Peyer's patch (tissue), 4 donors: ENCODE measurements at regions not wholly inside any gene's neighbourhood (a gene's known extent, or its start where the extent isn't known, plus 50 kb on each side); places are given as distances from the start of the nearest gene placed in this dataset.

ENCODE experiments used
- DNase-seq, 3 donors: peaks; one replicate each; pipeline ENCODE4 v3.0.0-alpha.2; 2017 to 2019
- H3K27ac ChIP-seq, 4 donors: fragments of 200-600 bp; sonication (generic); one replicate each; pipeline ENCODE4 v1.5.1; 2016 to 2019
- H3K27me3 ChIP-seq, 2 donors: fragments of 200-600 bp; sonication (generic); one replicate each; pipeline ENCODE4 v1.5.1; 2019
- H3K36me3 ChIP-seq, 3 donors: fragments of 200-600 bp; sonication (generic); one replicate each; pipeline ENCODE4 v1.5.1; 2016 to 2019
- H3K4me1 ChIP-seq, 4 donors: fragments of 200-600 bp; sonication (generic); one replicate each; pipeline ENCODE4 v1.5.1; 2016 to 2019
- H3K4me3 ChIP-seq, 4 donors: fragments of 200-600 bp; sonication (generic); 1 replicate in 3 of 4; 2 replicates in 1 of 4; pipeline ENCODE4 v1.5.1; 2016 to 2019; ENCODE audit warnings: mild to moderate bottlenecking in 1 of 4
- H3K9me3 ChIP-seq, 4 donors: fragments of 200-600 bp; sonication (generic); one replicate each; pipeline ENCODE4 v1.5.1; 2016 to 2019; ENCODE audit warnings: mild to moderate bottlenecking in 1 of 4
- POLR2A ChIP-seq, 2 donors: fragments of 450-650 bp; IDR thresholded peaks; one replicate each; pipeline ENCODE4 v1.5.1; 2017; ENCODE audit warnings: antibody characterized with exemption in 2 of 2, mild to moderate bottlenecking in 2 of 2, moderate library complexity in 2 of 2
- TF ChIP-seq, protein P1 (sequence below), 6 experiments: fragments of 450-650 bp in 4 of 6; fragments of 200-600 bp in 2 of 6; sonication (generic) in 1 of 6; IDR thresholded peaks; one replicate each; pipeline ENCODE4 v1.5.1; 2017 to 2019; ENCODE audit warnings: antibody characterized with exemption in 6 of 6, mild to moderate bottlenecking in 3 of 6, moderate library complexity in 1 of 6

DNA sequence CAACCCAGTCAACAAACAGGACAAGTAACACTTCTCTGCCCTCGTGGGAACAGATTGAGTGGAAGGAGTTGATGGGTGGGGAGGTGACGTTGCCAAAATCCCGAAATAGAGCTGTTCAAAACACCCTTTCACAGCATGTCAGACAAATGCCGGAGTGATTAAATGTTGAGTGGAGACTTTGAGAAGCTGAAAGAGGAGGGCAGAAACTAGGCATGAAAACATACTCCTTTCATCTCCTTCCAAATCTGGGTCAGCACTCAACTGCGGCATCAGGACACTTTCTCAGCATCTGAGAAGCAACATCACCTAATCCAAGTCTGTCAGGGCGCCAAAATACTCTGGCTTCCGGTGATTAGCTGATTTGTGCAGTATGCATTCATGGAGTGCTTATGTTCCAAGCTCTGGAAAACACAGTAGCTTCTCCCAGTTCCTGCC is 51.5 kb upstream of the MRI1 start:
- TF ChIP-seq, protein P1, sequence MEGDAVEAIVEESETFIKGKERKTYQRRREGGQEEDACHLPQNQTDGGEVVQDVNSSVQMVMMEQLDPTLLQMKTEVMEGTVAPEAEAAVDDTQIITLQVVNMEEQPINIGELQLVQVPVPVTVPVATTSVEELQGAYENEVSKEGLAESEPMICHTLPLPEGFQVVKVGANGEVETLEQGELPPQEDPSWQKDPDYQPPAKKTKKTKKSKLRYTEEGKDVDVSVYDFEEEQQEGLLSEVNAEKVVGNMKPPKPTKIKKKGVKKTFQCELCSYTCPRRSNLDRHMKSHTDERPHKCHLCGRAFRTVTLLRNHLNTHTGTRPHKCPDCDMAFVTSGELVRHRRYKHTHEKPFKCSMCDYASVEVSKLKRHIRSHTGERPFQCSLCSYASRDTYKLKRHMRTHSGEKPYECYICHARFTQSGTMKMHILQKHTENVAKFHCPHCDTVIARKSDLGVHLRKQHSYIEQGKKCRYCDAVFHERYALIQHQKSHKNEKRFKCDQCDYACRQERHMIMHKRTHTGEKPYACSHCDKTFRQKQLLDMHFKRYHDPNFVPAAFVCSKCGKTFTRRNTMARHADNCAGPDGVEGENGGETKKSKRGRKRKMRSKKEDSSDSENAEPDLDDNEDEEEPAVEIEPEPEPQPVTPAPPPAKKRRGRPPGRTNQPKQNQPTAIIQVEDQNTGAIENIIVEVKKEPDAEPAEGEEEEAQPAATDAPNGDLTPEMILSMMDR (IDR thresholded peaks at IDR 0.05) = no peak
- no peak for TF ChIP-seq POLR2A (IDR thresholded peaks at IDR 0.05)
- H3K9me3 ChIP-seq = no peaks in the 10 kb centered on the region
- H3K36me3 ChIP-seq = no peaks in the 10 kb centered on the region
- no peaks in the 10 kb centered on the region for H3K27me3 ChIP-seq
- peaks cover 0 to 3% (median 0%) of the 10 kb centered on the region in 4 donors for H3K4me1 ChIP-seq
- no peak overlapping the region for H3K4me3 ChIP-seq
- H3K27ac ChIP-seq = no peak overlapping the region
- no peak for DNase-seq

DNA sequence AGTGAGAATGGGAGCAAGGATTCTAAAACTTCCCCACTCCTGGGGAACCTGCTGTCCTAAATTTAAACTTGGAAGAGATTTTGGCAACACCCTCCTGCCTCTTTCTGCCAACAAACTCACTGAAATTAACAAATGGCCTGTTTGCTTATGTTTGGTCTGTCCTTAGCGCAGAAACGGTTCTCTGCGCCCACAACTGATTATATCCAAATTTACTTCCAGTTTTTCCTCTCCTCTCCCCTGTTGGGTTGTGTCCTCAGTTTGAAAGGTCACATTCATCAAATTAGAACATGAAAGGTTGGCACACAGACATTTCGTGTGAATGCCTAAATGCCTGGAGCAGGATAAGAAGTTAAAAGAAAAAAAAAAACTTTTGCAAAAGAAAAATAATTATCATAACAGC is 56.4 kb upstream of the MRI1 start:
- Histone ChIP-seq H3K27ac (no peak overlapping the region), H3K4me1 (peaks cover 0 to 3% (median 0%) of the 10 kb centered on the region in 4 donors), H3K9me3 (no peaks in the 10 kb centered on the region), H3K36me3 (no peaks in the 10 kb centered on the region), H3K27me3 (no peaks in the 10 kb centered on the region), H3K4me3 (no peak overlapping the region)
- DNase-seq = no peak
- no peak for TF ChIP-seq POLR2A (IDR thresholded peaks at IDR 0.05)

DNA sequence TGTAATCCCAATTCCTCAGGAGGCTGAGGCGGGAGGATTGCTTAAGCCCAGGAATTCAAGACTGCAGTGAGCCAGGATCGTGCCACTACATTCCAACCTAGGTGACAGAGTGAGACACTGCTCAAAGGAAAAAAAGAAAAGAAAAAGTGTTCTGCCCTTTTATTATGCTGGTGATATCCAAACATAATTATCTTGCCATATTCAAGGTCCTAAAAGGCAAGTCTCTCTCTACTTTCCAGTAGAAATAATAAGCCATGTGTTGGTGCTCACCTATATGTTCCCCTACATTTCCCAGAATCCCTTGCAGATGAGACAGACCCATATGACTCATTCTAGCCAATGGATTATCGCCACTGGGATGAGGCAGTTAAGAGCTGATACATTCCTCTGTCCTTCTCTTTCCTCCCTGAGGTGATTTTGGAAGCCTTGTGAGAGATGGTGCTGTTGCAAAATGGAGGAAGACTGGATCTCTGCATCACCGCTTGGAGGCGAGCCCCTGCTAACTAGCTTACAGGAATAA is 58.3 kb upstream of the MRI1 start:
- Histone ChIP-seq H3K36me3 (no peaks in the 10 kb centered on the region), H3K4me3 (no peak overlapping the region), H3K9me3 (no peaks in the 10 kb centered on the region), H3K4me1 (peaks cover 0 to 3% (median 0%) of the 10 kb centered on the region in 4 donors), H3K27me3 (no peaks in the 10 kb centered on the region), H3K27ac (no peak overlapping the region)
- DNase-seq = no peak
- no peak for TF ChIP-seq POLR2A (IDR thresholded peaks at IDR 0.05)
- TF ChIP-seq, protein P1 (IDR thresholded peaks at IDR 0.05) = no peak

DNA sequence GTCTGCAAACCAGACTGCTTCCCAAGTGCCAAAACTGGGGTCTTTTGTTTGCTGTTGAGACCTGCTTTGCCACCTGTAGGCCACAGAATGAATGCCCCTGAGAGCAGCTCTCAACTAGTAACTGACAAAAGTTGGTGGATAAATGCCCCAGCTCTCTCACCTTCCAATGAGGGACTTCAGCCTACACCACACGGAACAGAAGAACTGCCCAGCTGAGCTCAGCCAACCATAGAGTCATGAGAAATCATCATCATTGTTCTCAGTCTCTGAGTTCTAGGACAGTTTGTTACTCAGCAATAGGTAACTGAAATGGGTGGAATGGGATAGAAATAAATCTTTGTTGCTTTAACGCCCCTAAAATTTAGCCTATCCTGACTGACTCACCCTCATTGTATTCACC is 59.1 kb upstream of the MRI1 start:
- no peaks in the 10 kb centered on the region for H3K36me3 ChIP-seq
- no peak for TF ChIP-seq POLR2A (IDR thresholded peaks at IDR 0.05)
- TF ChIP-seq, protein P1 (IDR thresholded peaks at IDR 0.05) = no peak
- H3K27ac ChIP-seq = no peak overlapping the region
- no peak overlapping the region for H3K4me3 ChIP-seq
- H3K27me3 ChIP-seq = no peaks in the 10 kb centered on the region
- no peak for DNase-seq
- peaks cover 0 to 3% (median 0%) of the 10 kb centered on the region in 4 donors for H3K4me1 ChIP-seq
- H3K9me3 ChIP-seq = no peaks in the 10 kb centered on the region

DNA sequence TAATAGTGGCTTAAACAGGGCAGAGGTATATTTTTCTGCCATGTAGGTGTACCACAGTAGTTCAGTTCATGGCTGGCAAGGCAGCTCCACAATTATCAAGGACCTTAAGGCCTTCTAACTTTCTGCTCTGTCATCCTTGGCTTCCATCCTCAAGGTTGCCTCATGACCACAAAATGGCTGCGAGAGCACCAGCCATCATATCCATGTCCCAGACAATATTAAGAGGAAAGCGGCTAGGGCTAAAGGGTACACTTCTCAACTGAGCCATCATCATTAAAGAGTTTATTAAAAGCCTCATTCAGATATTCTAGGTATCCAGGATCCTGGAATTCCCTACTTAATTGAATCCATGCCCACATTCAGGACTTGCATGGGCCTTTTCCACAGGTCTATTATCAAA is 62.7 kb upstream of the MRI1 start:
- Histone ChIP-seq H3K27ac (no peak overlapping the region), H3K27me3 (no peaks in the 10 kb centered on the region), H3K4me3 (no peak overlapping the region), H3K9me3 (no peaks in the 10 kb centered on the region), H3K4me1 (no peaks in the 10 kb centered on the region), H3K36me3 (no peaks in the 10 kb centered on the region)
- DNase-seq = no peak
- no peak for TF ChIP-seq POLR2A (IDR thresholded peaks at IDR 0.05)
- TF ChIP-seq, protein P1 (IDR thresholded peaks at IDR 0.05) = no peak

DNA sequence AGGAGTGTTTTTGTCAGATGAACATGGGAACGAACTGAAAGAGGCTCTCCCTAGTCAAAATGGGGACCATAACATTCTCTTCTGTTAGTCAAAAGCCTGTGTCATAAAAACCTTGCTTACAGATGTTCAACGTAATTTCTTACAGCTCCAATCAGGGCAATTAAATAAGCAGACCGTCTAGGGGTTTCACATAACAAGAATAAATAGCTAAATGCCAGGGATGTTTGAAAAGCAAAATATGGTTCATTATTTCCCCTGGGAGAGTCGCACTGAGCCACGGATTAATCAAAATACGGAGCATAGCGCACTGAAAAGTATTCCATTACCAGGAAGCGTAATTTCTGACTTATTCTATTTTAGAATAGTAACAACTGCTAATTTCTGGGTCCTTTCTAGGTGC is 63.7 kb upstream of the MRI1 start:
- Histone ChIP-seq H3K27ac (no peak overlapping the region), H3K9me3 (no peaks in the 10 kb centered on the region), H3K4me1 (no peaks in the 10 kb centered on the region), H3K27me3 (no peaks in the 10 kb centered on the region), H3K36me3 (no peaks in the 10 kb centered on the region), H3K4me3 (no peak overlapping the region)
- TF ChIP-seq, protein P1 (IDR thresholded peaks at IDR 0.05) = no peak
- no peak for TF ChIP-seq POLR2A (IDR thresholded peaks at IDR 0.05)
- DNase-seq = no peak
